OCI-LY1 (cell line): ENCODE measurements at regions not wholly inside any gene's neighbourhood (a gene's known extent, or its start where the extent isn't known, plus 50 kb on each side); places are given as distances from the start of the nearest gene placed in this dataset.

Experiments used
- H2AFZ ChIP-seq: fragments of 200-600 bp; sonication (generic), shearing (Covaris generic); 2 replicates; pipeline ENCODE4 v1.6.0; 2014; ENCODE audit warnings: antibody characterized with exemption, mild to moderate bottlenecking, low read length
- H3F3A ChIP-seq: fragments of 200-600 bp; sonication (generic), shearing (Covaris generic); 2 replicates; pipeline ENCODE4 v1.6.0; 2014; ENCODE audit warnings: mild to moderate bottlenecking, antibody characterized with exemption, low read length, moderate library complexity; ENCODE audit not compliant: insufficient read depth
- H3K27ac ChIP-seq: fragments of 200-600 bp; sonication (generic); 2 replicates; pipeline ENCODE4 v1.5.1; 2014; ENCODE audit warnings: low read length, mixed run types, mild to moderate bottlenecking, low read depth; ENCODE audit not compliant: poor library complexity, severe bottlenecking
- H3K27me3 ChIP-seq: fragments of 200-600 bp; sonication (generic); 2 replicates; pipeline ENCODE4 v1.6.0; 2014; ENCODE audit warnings: antibody characterized with exemption, mild to moderate bottlenecking, low read length, moderate library complexity; ENCODE audit not compliant: insufficient read depth
- H3K36me3 ChIP-seq: fragments of 200-600 bp; sonication (generic); 2 replicates; pipeline ENCODE4 v1.6.1; 2014; ENCODE audit warnings: mild to moderate bottlenecking, antibody characterized with exemption, low read length, moderate library complexity, mixed read lengths; ENCODE audit not compliant: insufficient read depth
- H3K4me1 ChIP-seq: fragments of 200-600 bp; sonication (generic); 2 replicates; pipeline ENCODE4 v1.5.1; 2014; ENCODE audit warnings: mild to moderate bottlenecking, low read length, moderate library complexity; ENCODE audit not compliant: insufficient read depth, severe bottlenecking
- H3K4me2 ChIP-seq: fragments of 200-600 bp; sonication (generic), shearing (Covaris generic); 2 replicates; pipeline ENCODE4 v1.6.1; 2014; ENCODE audit warnings: low read length
- H3K4me3 ChIP-seq: fragments of 200-600 bp; sonication (generic); 2 replicates; pipeline ENCODE4 v1.5.1; 2014; ENCODE audit warnings: low read length, low read depth, mild to moderate bottlenecking, mixed read lengths; ENCODE audit not compliant: poor library complexity, severe bottlenecking
- H3K79me2 ChIP-seq: fragments of 200-600 bp; shearing (Covaris generic); 2 replicates; pipeline ENCODE4 v1.6.1; 2016; ENCODE audit warnings: mixed run types, low read length, mixed read lengths; ENCODE audit not compliant: insufficient read depth
- H3K9ac ChIP-seq: fragments of 200-600 bp; sonication (generic), shearing (Covaris generic); 2 replicates; pipeline ENCODE4 v1.6.1; 2014; ENCODE audit warnings: mild to moderate bottlenecking, low read length, mixed read lengths
- H3K9me2 ChIP-seq: fragments of 200-600 bp; sonication (generic), shearing (Covaris generic); 2 replicates; pipeline ENCODE4 v1.6.1; 2014; ENCODE audit warnings: low read depth, mild to moderate bottlenecking, low read length, mixed read lengths
- H3K9me3 ChIP-seq: fragments of 200-600 bp; shearing (Covaris generic); 2 replicates; pipeline ENCODE4 v1.6.1; 2014; ENCODE audit warnings: low read length, mixed read lengths
- H4K20me1 ChIP-seq: fragments of 200-600 bp; sonication (generic), shearing (Covaris generic); 2 replicates; pipeline ENCODE4 v1.6.0; 2016; ENCODE audit warnings: mild to moderate bottlenecking, low read length; ENCODE audit not compliant: insufficient read depth
- EZH2 ChIP-seq: fragments of 200-600 bp; sonication (generic), shearing (Covaris generic); IDR thresholded peaks from 2 replicates; pipeline ENCODE4 v1.8.0; 2017; ENCODE audit warnings: borderline replicate concordance, mixed run types, mild to moderate bottlenecking, antibody characterized with exemption, low read length, moderate library complexity, mixed read lengths
- TF ChIP-seq, protein P1 (sequence below): fragments of 200-600 bp; sonication (generic), shearing (Covaris generic); IDR thresholded peaks from 2 replicates; pipeline ENCODE4 v1.5.1; 2017; ENCODE audit warnings: mild to moderate bottlenecking, antibody characterized with exemption, low read length, moderate library complexity, mixed read lengths

DNA sequence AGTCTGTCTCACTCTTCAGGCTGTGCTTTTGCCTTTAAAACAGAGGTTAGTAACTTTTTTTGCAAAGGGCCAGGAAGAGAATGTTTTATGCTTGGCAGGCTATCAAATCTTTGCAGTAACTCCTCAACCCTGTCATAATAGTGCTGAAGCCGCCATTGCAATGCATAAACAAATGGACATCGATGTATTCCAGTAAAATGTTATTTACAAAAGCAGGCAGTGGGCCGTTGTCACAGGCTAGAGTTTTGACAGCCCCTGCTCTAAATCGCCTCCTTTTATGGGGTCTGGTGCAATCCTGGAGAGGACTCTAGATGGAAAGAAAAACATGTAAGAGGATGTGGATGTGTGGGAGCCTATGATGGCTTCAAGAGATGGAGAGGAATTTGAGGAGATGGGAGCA is 568.3 kb downstream of the TYW1 start:
- Histone ChIP-seq H3K9me2 (no peaks in the 10 kb centered on the region), H3K27ac (no peak overlapping the region), H3K79me2 (no peaks in the 10 kb centered on the region), H2AFZ (no peak overlapping the region), H4K20me1 (no peaks in the 10 kb centered on the region), H3K36me3 (no peaks in the 10 kb centered on the region), H3K27me3 (no peaks in the 10 kb centered on the region; the same call in 1 of the 2 replicates), H3K9me3 (no peaks in the 10 kb centered on the region), H3F3A (no peaks in the 10 kb centered on the region), H3K9ac (no peak overlapping the region), H3K4me2 (no peak overlapping the region), H3K4me3 (no peak overlapping the region), H3K4me1 (no peaks in the 10 kb centered on the region)
- TF ChIP-seq EZH2, result no peak
- TF ChIP-seq, protein P1, sequence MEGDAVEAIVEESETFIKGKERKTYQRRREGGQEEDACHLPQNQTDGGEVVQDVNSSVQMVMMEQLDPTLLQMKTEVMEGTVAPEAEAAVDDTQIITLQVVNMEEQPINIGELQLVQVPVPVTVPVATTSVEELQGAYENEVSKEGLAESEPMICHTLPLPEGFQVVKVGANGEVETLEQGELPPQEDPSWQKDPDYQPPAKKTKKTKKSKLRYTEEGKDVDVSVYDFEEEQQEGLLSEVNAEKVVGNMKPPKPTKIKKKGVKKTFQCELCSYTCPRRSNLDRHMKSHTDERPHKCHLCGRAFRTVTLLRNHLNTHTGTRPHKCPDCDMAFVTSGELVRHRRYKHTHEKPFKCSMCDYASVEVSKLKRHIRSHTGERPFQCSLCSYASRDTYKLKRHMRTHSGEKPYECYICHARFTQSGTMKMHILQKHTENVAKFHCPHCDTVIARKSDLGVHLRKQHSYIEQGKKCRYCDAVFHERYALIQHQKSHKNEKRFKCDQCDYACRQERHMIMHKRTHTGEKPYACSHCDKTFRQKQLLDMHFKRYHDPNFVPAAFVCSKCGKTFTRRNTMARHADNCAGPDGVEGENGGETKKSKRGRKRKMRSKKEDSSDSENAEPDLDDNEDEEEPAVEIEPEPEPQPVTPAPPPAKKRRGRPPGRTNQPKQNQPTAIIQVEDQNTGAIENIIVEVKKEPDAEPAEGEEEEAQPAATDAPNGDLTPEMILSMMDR, result no peak

DNA sequence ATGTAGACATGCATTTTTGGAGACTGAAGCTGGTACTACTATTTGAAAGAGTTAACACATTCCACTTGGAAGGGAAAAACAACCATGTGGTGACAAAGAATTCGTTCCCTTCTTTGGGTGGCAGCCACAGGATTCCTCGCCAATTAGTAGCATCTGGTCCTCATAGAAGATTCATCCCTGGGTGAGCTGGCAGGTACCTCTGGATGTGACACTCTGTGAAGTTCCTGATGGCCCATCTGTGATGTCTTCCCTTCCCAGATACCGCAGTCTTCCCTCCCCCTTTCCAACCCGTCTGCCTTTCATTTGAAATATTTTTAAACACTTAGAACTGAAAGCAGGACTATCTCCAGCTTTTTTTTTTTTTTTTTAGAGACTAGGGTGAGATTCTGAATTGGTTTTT is 569.5 kb downstream of the TYW1 start:
- Histone ChIP-seq H3K27ac (no peak overlapping the region), H3K9ac (no peak overlapping the region), H4K20me1 (no peaks in the 10 kb centered on the region), H3K27me3 (no peaks in the 10 kb centered on the region; the same call in 1 of the 2 replicates), H3K4me2 (no peak overlapping the region), H3K4me3 (no peak overlapping the region), H3K9me3 (no peaks in the 10 kb centered on the region), H3K36me3 (no peaks in the 10 kb centered on the region), H3K9me2 (no peaks in the 10 kb centered on the region), H2AFZ (no peak overlapping the region), H3K79me2 (no peaks in the 10 kb centered on the region), H3F3A (no peaks in the 10 kb centered on the region), H3K4me1 (no peaks in the 10 kb centered on the region)
- TF ChIP-seq, protein P1, result no peak
- no peak for TF ChIP-seq EZH2

- Histone ChIP-seq H4K20me1 (no peaks in the 10 kb centered on the region), H3K4me2 (no peak overlapping the region), H3F3A (no peaks in the 10 kb centered on the region), H2AFZ (no peak overlapping the region), H3K27me3 (no peaks in the 10 kb centered on the region; the same call in 1 of the 2 replicates), H3K36me3 (no peaks in the 10 kb centered on the region), H3K9me3 (no peaks in the 10 kb centered on the region), H3K27ac (no peak overlapping the region), H3K4me3 (no peak overlapping the region), H3K4me1 (no peaks in the 10 kb centered on the region), H3K79me2 (no peaks in the 10 kb centered on the region), H3K9me2 (no peaks in the 10 kb centered on the region), H3K9ac (no peak overlapping the region)
- TF ChIP-seq, protein P1, result no peak
- no peak for TF ChIP-seq EZH2
These were observed 574.5 kb downstream of the TYW1 start for GRCh38 chr7:67571026-67571545.
